Gastroesophageal sphincter (tissue), 4 donors: ENCODE measurements at regions not wholly inside any gene's neighbourhood (a gene's known extent, or its start where the extent isn't known, plus 50 kb on each side); places are given as distances from the start of the nearest gene placed in this dataset.

ENCODE experiments used
- ATAC-seq: fragments of 150-250 bp; one replicate; pipeline ENCODE4 v1.9.1; 2016; ENCODE audit warnings: mild to moderate bottlenecking, moderate library complexity
- H3K27ac ChIP-seq, 4 donors: fragments of 200-600 bp; sonication (generic) in 3 of 4; 1 replicate in 3 of 4; 2 replicates in 1 of 4; pipeline ENCODE4 v1.5.1; 2016 to 2019
- H3K27me3 ChIP-seq: fragments of 200-600 bp; sonication (generic); one replicate; pipeline ENCODE4 v1.5.1; 2019
- H3K36me3 ChIP-seq, 2 donors: fragments of 200-600 bp; sonication (generic); one replicate each; pipeline ENCODE4 v1.5.1; 2019; ENCODE audit warnings: control low read depth in 1 of 2
- H3K4me1 ChIP-seq, 3 donors: fragments of 200-600 bp; sonication (generic); 1 replicate in 2 of 3; 2 replicates in 1 of 3; pipeline ENCODE4 v1.5.1; 2016 to 2019; ENCODE audit warnings: control low read depth in 2 of 3
- H3K4me3 ChIP-seq, 2 donors: fragments of 200-600 bp; sonication (generic); one replicate each; pipeline ENCODE4 v1.5.1; 2019; ENCODE audit warnings: mild to moderate bottlenecking in 1 of 2, moderate library complexity in 1 of 2
- H3K9me3 ChIP-seq, 3 donors: fragments of 200-600 bp; sonication (generic); one replicate each; pipeline ENCODE4 v1.5.1; 2017 to 2019; ENCODE audit warnings: control low read depth in 2 of 3
- EP300 ChIP-seq: sonication (generic); formaldehyde crosslinking; IDR thresholded peaks from one replicate; pipeline ENCODE4 v1.6.1; 2017; ENCODE audit warnings: antibody characterized with exemption, mild to moderate bottlenecking
- POLR2A ChIP-seq, 2 donors: fragments of 450-650 bp; IDR thresholded peaks; one replicate each; pipeline ENCODE4 v1.6.1; 2017; ENCODE audit warnings: antibody characterized with exemption in 2 of 2, mild to moderate bottlenecking in 2 of 2, moderate library complexity in 1 of 2
- POLR2AphosphoS5 ChIP-seq: sonication (generic); formaldehyde crosslinking; IDR thresholded peaks from one replicate; pipeline ENCODE4 v1.6.1; 2017; ENCODE audit warnings: antibody characterized with exemption
- WGBS, 2 donors: methylation state at CpG; one replicate each; pipeline ENCODE4 v1.1.5; 2018; ENCODE audit warnings: low coverage in 1 of 2; 5-methylcytosine and 5-hydroxymethylcytosine counted together
- TF ChIP-seq, protein P1 (sequence below), 4 experiments: fragments of 200-600 bp in 2 of 4; fragments of 450-650 bp in 2 of 4; sonication (generic) in 1 of 4; IDR thresholded peaks; one replicate each; pipeline ENCODE4 v1.5.1; 2017 to 2019; ENCODE audit warnings: antibody characterized with exemption in 4 of 4, mild to moderate bottlenecking in 2 of 4, moderate library complexity in 2 of 4

DNA sequence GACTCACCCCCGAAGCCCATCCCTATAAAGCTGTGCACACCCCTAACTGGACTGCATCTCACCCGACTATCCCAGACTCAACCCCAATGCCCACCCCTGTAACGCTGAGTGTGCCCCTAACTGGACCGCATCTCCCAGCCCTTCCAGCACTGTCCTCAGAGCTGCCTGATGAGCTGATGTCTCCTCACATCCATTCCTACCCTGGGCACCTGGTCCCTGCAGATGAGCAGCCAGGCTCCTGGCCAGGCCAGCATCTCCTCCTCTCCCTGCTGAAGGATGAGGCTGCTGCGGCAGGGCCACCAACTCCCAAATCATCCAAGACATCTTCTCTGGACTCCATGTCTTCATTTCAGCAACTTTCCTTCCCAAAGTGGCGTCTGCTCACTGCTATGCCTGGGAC lies 332.1 kb downstream of the CTTN start:
- no peaks in the 10 kb centered on the region for H3K27me3 ChIP-seq
- H3K4me3 ChIP-seq = no peak overlapping the region
- H3K27ac ChIP-seq = no peak overlapping the region
- TF ChIP-seq POLR2AphosphoS5 (no peak), EP300 (no peak), POLR2A (IDR thresholded peaks at IDR 0.05) (no peak)
- TF ChIP-seq, protein P1, sequence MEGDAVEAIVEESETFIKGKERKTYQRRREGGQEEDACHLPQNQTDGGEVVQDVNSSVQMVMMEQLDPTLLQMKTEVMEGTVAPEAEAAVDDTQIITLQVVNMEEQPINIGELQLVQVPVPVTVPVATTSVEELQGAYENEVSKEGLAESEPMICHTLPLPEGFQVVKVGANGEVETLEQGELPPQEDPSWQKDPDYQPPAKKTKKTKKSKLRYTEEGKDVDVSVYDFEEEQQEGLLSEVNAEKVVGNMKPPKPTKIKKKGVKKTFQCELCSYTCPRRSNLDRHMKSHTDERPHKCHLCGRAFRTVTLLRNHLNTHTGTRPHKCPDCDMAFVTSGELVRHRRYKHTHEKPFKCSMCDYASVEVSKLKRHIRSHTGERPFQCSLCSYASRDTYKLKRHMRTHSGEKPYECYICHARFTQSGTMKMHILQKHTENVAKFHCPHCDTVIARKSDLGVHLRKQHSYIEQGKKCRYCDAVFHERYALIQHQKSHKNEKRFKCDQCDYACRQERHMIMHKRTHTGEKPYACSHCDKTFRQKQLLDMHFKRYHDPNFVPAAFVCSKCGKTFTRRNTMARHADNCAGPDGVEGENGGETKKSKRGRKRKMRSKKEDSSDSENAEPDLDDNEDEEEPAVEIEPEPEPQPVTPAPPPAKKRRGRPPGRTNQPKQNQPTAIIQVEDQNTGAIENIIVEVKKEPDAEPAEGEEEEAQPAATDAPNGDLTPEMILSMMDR (IDR thresholded peaks at IDR 0.05) = no peak
- 87 to 92% methylated on average over 4 of the region's 6 CpGs for WGBS, 2 donors
- peaks cover 0 to 5% (median 0%) of the 10 kb centered on the region in 3 donors for H3K9me3 ChIP-seq
- no peaks in the 10 kb centered on the region for H3K4me1 ChIP-seq
- H3K36me3 ChIP-seq = no peaks in the 10 kb centered on the region
- no peak for ATAC-seq

DNA sequence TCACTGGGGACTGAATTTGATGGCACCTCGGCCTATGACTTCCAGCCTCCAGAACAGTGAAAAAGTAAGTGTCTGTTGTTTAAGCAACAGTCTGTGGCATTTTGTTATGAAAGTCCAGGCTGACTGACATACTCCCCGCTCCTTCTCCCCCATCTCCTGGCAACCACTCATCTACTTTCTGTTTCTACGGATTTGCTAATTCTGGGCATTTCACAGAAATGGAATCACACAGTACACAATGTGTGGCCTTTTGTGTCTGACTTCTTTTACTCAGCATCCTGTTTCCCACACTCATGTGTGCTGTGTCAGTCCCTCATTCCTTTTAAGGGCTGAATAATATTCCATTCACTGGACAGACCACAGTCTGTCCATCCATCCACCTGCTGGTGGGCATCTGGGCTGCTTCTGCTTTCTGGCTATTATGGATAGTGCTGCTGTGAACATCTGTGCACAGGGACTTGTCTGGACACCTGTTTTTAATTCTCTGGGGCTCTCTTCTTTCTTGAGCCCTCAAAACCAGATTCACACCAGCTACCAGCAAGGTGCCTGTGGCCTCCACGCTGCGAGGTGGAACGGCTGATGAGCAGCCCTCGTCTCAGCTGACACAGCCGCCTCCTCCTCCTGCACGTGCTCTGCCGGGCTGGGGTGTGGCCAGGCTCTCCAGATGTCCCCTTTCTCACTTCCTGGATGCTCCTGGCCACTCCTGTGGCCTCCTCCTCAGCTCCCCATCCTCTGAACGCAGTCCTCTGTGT lies 333.1 kb downstream of the CTTN start:
- no peak overlapping the region for H3K27ac ChIP-seq
- H3K4me3 ChIP-seq = no peak overlapping the region
- no peaks in the 10 kb centered on the region for H3K27me3 ChIP-seq
- no peak for ATAC-seq
- H3K36me3 ChIP-seq = no peaks in the 10 kb centered on the region
- H3K4me1 ChIP-seq = no peaks in the 10 kb centered on the region
- no peak for TF ChIP-seq POLR2AphosphoS5
- peaks cover 0 to 5% (median 0%) of the 10 kb centered on the region in 3 donors for H3K9me3 ChIP-seq
- 55 to 75% methylated on average over 5 to 8 of the region's 11 CpGs for WGBS, 2 donors

DNA sequence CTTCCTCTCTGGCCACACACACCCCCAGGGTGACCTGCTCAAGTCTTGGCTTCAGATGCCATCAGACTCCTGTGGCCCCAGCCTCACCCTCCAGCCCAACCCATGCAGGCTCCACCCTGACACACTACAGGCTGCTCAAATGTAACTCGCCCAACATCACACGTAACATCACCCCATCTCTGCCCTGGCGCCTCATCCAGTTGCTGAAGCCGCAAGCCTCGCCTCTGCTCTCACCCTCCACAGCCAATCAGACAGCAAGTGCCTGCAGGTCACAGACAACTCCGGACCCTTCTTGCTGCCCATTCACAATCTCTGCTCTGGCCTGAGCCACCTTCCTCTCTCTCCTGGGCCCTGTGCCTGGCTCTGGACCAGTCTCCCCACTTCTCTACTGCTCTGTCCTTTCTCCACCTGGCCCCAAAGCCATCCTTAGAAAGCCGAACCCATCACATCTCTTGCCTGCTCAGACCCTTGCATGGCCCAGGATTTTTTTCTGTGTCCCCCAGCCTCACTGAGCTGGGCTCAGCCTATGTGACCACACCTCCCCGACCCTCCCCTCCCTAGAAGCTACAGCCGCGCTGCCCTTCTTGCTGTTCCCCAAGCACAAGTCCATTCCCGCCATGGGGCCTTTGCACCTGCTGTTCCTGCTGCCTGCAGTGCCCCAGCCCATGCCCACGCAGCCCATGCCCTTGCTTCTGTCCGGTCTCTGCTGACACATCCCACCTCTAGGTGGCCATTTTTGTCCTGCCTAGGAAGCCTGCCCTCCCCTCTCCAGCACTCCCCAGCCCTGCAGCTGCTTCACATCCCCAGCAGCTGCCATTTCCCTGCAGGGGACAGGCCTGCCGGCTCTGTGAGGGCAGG lies 333.9 kb downstream of the CTTN start:
- no peak for ATAC-seq
- Histone ChIP-seq H3K27me3 (no peaks in the 10 kb centered on the region), H3K9me3 (no peaks in the 10 kb centered on the region), H3K27ac (no peak overlapping the region), H3K4me3 (no peak overlapping the region), H3K36me3 (no peaks in the 10 kb centered on the region), H3K4me1 (no peaks in the 10 kb centered on the region)
- WGBS, 2 donors = 77 to 88% methylated on average over 6 to 10 of the region's 14 CpGs
- TF ChIP-seq EP300 (no peak), POLR2AphosphoS5 (no peak), POLR2A (IDR thresholded peaks at IDR 0.05) (no peak)
- TF ChIP-seq, protein P1 (IDR thresholded peaks at IDR 0.05) = no peak

DNA sequence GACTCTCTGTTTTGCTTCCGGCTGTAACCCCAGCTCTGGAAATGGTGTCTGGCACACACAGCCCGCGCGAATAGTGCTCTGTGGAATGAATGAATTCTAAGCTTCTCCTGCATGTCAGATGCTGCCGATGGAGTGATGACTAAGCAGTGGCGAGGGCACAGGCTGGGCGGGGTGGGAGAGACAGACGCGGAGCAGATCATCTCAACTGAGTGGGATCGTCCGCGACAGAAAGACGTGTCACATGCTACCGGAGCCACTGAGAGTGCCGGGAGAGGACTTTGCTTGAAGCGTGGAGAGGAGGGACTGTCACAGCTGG lies 334.5 kb downstream of the CTTN start:
- H3K27me3 ChIP-seq = no peaks in the 10 kb centered on the region
- H3K4me3 ChIP-seq = no peak overlapping the region
- TF ChIP-seq POLR2AphosphoS5 (no peak), EP300 (no peak), POLR2A (IDR thresholded peaks at IDR 0.05) (no peak)
- TF ChIP-seq, protein P1 (IDR thresholded peaks at IDR 0.05) = no peak
- no peaks in the 10 kb centered on the region for H3K36me3 ChIP-seq
- H3K4me1 ChIP-seq = no peaks in the 10 kb centered on the region
- H3K27ac ChIP-seq = no peak overlapping the region
- H3K9me3 ChIP-seq = no peaks in the 10 kb centered on the region
- 76 to 92% methylated on average over 10 to 12 of the region's 16 CpGs for WGBS, 2 donors
- no peak for ATAC-seq

DNA sequence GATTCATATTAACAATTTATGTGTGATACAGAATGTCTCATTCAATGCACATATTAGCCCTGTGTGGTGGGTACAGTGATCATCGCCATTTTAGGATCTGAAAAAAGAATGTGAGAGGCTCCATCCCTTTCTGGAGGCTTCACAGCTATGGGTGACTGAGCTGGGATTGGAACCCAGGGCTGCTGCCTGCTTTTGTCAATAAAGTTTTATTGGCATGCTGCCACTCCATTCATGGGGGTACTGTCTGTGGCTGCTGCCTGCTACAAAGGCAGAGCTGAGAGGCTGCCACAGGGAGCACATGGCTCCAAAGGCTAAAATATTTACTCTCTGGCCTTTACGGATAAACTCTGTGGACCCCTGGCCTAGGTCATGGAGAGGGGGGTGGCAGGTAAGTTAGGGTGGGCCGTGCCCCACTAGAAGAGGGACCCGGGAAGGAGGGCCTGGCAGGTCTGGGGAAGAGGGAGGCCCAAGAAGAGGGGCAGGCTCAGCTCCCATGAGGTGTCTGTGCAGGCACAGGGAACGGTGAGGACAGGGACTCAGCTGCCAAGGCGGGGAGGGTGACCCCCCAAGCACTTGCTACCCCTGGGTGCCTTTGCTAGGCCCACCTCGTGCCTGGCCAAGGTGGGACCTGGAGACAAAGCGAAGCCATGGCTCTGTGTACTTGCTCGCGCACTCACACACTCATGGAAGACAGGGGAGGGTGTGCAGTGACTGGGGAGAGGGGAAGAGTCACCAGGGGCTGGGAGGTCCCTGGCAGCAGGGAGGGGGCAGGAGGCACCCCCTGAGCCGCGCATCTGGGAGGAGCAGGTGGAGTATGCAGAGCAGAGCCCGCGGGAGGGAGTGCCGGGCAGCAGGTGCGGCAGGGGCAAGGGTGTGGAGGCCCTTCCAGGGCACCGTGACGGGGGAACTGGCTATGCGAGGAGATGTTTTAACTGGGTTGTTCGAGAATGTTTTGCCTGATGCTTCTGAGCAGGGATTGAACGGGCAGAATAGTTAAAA lies 335.3 kb downstream of the CTTN start:
- Histone ChIP-seq H3K36me3 (no peaks in the 10 kb centered on the region), H3K27me3 (no peaks in the 10 kb centered on the region), H3K9me3 (no peaks in the 10 kb centered on the region), H3K27ac (no peak overlapping the region), H3K4me1 (no peaks in the 10 kb centered on the region), H3K4me3 (no peak overlapping the region)
- WGBS, 2 donors = 81 to 91% methylated on average over 8 to 11 of the region's 21 CpGs
- no peak for ATAC-seq
- no peak for TF ChIP-seq POLR2AphosphoS5
- TF ChIP-seq POLR2A (IDR thresholded peaks at IDR 0.05) = no peak
- TF ChIP-seq EP300 = no peak
- TF ChIP-seq, protein P1 (IDR thresholded peaks at IDR 0.05) = no peak
